ENCODE measurements at regions not wholly inside any gene's neighbourhood (a gene's known extent, or its start where the extent isn't known, plus 50 kb on each side); places are given as distances from the start of the nearest gene placed in this dataset.

DNA sequence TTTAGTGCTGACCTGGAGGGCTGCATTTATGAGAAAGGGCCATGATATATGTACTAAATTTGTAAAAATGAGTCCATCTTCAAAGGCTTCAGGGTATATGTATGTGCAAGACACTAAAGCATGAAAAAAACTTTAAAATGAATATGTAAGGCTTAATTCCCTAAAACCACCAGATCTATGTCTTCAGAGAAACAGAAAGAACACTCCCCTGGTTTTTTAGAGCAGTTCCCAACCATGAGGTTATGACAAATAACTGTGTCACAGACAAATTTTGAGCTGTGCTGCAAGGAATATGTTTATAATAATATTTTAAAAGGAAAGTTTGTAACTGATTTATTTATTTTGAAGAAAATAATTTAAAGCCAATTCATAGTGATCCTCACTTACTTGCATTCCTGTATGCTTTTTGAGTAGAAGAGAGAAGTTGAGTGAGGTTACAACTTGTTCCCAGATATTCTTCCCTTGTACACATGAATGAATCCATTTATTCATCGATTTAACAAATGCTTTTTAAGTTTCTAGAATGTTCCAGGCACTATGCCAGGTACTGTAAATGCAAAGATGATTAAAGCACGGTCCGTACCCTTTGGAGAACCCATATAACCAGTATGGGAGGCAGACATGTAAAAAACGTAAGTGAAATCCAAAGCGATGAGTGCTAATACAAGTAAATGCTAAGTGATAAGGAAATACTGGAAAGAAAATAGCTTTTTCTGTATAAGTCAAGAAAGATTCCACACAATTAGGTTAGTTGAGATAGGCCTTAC lies 295.2 kb upstream of the DIAPH2 start:
- Histone ChIP-seq H3K27me3 (ENCODE audit: insufficient read depth, low read length) (no peaks in the 10 kb centered on the region), H3K79me2 (ENCODE audit: insufficient read depth, low read length) (no peaks in the 10 kb centered on the region), H3K36me3 (ENCODE audit: insufficient read depth, low read length) (no peaks in the 10 kb centered on the region), H3K4me3 (ENCODE audit: insufficient read depth, low read length) (no peak overlapping the region), H3K27ac (ENCODE audit: low read depth, low read length) (no peak overlapping the region), H3K4me1 (ENCODE audit: insufficient read depth, low read length) (peaks cover 3% of the 10 kb centered on the region), H3K9me3 (ENCODE audit: low read depth, low read length) (no peaks in the 10 kb centered on the region), H3K4me2 (ENCODE audit: insufficient read depth, low read length) (no peak overlapping the region), H2AFZ (ENCODE audit: low read length) (no peak overlapping the region), H4K20me1 (ENCODE audit: insufficient read depth, low read length) (no peaks in the 10 kb centered on the region)
- TF ChIP-seq, protein P1, sequence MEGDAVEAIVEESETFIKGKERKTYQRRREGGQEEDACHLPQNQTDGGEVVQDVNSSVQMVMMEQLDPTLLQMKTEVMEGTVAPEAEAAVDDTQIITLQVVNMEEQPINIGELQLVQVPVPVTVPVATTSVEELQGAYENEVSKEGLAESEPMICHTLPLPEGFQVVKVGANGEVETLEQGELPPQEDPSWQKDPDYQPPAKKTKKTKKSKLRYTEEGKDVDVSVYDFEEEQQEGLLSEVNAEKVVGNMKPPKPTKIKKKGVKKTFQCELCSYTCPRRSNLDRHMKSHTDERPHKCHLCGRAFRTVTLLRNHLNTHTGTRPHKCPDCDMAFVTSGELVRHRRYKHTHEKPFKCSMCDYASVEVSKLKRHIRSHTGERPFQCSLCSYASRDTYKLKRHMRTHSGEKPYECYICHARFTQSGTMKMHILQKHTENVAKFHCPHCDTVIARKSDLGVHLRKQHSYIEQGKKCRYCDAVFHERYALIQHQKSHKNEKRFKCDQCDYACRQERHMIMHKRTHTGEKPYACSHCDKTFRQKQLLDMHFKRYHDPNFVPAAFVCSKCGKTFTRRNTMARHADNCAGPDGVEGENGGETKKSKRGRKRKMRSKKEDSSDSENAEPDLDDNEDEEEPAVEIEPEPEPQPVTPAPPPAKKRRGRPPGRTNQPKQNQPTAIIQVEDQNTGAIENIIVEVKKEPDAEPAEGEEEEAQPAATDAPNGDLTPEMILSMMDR (IDR thresholded peaks at IDR 0.05; ENCODE audit: extremely low read depth, low read depth, low read length): no peak
- DNase-seq (ENCODE audit: insufficient read length, low spot score, missing footprints): no peak

DNA sequence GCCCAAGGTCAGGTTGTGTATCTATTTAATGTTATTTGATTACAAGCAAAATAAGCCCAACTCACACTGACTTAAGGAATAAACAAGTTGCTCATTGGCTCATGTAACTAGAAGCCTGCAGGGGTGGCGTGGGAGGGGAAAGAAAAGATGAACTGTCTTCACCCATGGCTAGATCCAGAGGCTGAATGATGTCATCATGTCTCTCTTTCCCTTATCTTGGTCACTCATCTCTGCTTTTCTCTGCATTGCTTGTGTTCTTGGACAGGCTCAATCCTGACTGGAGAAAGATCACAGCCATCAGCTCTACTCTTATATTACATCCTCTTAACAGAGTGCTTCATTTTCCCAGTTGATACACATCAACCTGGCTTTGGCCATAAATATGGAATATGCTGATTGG lies 290.0 kb upstream of the DIAPH2 start:
- no peaks in the 10 kb centered on the region for H4K20me1 ChIP-seq (ENCODE audit: insufficient read depth, low read length)
- no peaks in the 10 kb centered on the region for H3K79me2 ChIP-seq (ENCODE audit: insufficient read depth, low read length)
- no peaks in the 10 kb centered on the region for H3K27me3 ChIP-seq (ENCODE audit: insufficient read depth, low read length)
- no peak for DNase-seq (ENCODE audit: insufficient read length, low spot score, missing footprints)
- no peaks in the 10 kb centered on the region for H3K9me3 ChIP-seq (ENCODE audit: low read depth, low read length)
- no peak overlapping the region for H3K27ac ChIP-seq (ENCODE audit: low read depth, low read length)
- TF ChIP-seq, protein P1 (IDR thresholded peaks at IDR 0.05; ENCODE audit: extremely low read depth, low read depth, low read length): no peak
- peaks cover 3% of the 10 kb centered on the region for H3K4me1 ChIP-seq (ENCODE audit: insufficient read depth, low read length)
- H3K36me3 ChIP-seq (ENCODE audit: insufficient read depth, low read length): no peaks in the 10 kb centered on the region
- no peak overlapping the region for H3K4me2 ChIP-seq (ENCODE audit: insufficient read depth, low read length)
- no peak overlapping the region for H3K4me3 ChIP-seq (ENCODE audit: insufficient read depth, low read length)
- no peak overlapping the region for H2AFZ ChIP-seq (ENCODE audit: low read length)

DNA sequence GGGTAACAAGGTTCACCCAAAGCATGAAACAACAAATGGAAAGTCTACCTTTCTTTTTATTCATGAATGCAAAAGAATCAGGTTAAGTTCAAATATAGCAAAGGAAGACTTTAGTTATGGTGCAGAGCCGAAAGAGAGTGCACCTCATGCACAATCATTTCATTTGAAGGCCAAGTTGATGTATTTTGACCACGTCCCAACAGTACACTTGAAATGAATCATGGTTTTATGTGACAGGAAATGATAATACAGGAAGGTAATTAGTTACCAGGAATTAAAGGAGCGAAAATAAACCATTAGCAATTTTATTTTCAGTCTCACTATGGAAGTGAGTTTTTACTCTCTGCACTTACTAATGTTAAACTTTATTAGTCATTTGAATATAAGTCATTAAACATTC lies 281.2 kb upstream of the DIAPH2 start:
- no peaks in the 10 kb centered on the region for H3K36me3 ChIP-seq (ENCODE audit: insufficient read depth, low read length)
- no peak overlapping the region for H3K27ac ChIP-seq (ENCODE audit: low read depth, low read length)
- H2AFZ ChIP-seq (ENCODE audit: low read length): no peak overlapping the region
- H3K9me3 ChIP-seq (ENCODE audit: low read depth, low read length): no peaks in the 10 kb centered on the region
- no peaks in the 10 kb centered on the region for H4K20me1 ChIP-seq (ENCODE audit: insufficient read depth, low read length)
- DNase-seq (ENCODE audit: insufficient read length, low spot score, missing footprints): no peak
- TF ChIP-seq, protein P1 (IDR thresholded peaks at IDR 0.05; ENCODE audit: extremely low read depth, low read depth, low read length): no peak
- H3K4me2 ChIP-seq (ENCODE audit: insufficient read depth, low read length): no peak overlapping the region
- no peak overlapping the region for H3K4me3 ChIP-seq (ENCODE audit: insufficient read depth, low read length)
- no peaks in the 10 kb centered on the region for H3K27me3 ChIP-seq (ENCODE audit: insufficient read depth, low read length)
- H3K79me2 ChIP-seq (ENCODE audit: insufficient read depth, low read length): no peaks in the 10 kb centered on the region
- H3K4me1 ChIP-seq (ENCODE audit: insufficient read depth, low read length): peaks cover 8% of the 10 kb centered on the region

DNA sequence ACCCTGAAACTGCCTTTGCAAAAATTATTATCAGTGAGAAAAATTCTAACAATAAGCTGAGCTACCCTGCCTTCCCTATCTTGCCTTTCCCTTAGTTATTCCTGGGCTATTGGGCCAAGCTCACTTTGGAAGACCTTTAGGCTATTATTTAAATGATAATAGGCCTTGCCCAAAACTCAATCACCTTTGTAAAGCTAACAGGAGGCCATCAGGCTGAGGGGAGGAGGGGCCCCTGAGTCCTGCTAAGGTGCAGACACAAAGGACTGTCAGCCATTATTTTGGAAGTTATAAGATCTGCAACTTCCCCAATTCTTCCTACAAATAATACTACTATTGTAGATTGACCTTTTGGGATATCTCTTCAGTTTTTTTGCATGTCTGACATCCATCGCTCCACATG lies 278.8 kb upstream of the DIAPH2 start:
- Histone ChIP-seq H3K27ac (ENCODE audit: low read depth, low read length) (no peak overlapping the region), H3K27me3 (ENCODE audit: insufficient read depth, low read length) (no peaks in the 10 kb centered on the region), H3K4me2 (ENCODE audit: insufficient read depth, low read length) (no peak overlapping the region), H4K20me1 (ENCODE audit: insufficient read depth, low read length) (no peaks in the 10 kb centered on the region), H3K9me3 (ENCODE audit: low read depth, low read length) (no peaks in the 10 kb centered on the region), H3K4me3 (ENCODE audit: insufficient read depth, low read length) (no peak overlapping the region), H3K36me3 (ENCODE audit: insufficient read depth, low read length) (no peaks in the 10 kb centered on the region), H3K4me1 (ENCODE audit: insufficient read depth, low read length) (peaks cover 8% of the 10 kb centered on the region), H3K79me2 (ENCODE audit: insufficient read depth, low read length) (no peaks in the 10 kb centered on the region), H2AFZ (ENCODE audit: low read length) (no peak overlapping the region)
- DNase-seq (ENCODE audit: insufficient read length, low spot score, missing footprints): no peak
- TF ChIP-seq, protein P1 (IDR thresholded peaks at IDR 0.05; ENCODE audit: extremely low read depth, low read depth, low read length): no peak
